ENCODE measurements at regions not wholly inside any gene's neighbourhood (a gene's known extent, or its start where the extent isn't known, plus 50 kb on each side); places are given as distances from the start of the nearest gene placed in this dataset.

DNA sequence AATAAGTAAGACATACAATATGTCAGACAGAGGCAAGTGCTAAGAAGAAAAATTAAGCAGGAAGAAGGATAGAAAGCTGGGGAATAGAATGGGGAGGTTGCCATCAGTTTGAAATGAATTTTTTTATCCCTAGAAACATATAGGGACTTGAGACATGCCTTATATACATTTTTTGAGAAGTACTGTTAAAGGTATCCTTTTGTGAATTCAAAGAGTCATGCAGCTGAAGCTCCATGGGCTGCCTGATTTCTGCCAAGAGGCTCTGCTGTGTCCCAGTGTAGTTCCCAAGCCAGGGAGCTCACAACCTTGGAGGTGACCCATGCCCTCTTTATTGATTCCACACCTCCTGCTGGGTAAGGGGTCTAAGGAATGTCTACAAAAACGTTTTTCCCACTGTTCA lies 564.6 kb upstream of the DIPK2B start:
- TF ChIP-seq POLR2A (IDR thresholded peaks at IDR 0.05) (no peak), POLR2AphosphoS5 (IDR thresholded peaks at IDR 0.05) (no peak), EP300 (IDR thresholded peaks at IDR 0.05) (no peak)
- TF ChIP-seq, protein P1, sequence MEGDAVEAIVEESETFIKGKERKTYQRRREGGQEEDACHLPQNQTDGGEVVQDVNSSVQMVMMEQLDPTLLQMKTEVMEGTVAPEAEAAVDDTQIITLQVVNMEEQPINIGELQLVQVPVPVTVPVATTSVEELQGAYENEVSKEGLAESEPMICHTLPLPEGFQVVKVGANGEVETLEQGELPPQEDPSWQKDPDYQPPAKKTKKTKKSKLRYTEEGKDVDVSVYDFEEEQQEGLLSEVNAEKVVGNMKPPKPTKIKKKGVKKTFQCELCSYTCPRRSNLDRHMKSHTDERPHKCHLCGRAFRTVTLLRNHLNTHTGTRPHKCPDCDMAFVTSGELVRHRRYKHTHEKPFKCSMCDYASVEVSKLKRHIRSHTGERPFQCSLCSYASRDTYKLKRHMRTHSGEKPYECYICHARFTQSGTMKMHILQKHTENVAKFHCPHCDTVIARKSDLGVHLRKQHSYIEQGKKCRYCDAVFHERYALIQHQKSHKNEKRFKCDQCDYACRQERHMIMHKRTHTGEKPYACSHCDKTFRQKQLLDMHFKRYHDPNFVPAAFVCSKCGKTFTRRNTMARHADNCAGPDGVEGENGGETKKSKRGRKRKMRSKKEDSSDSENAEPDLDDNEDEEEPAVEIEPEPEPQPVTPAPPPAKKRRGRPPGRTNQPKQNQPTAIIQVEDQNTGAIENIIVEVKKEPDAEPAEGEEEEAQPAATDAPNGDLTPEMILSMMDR (IDR thresholded peaks at IDR 0.05) = no peak
